RCC 7860 (cell line): ENCODE measurements at regions not wholly inside any gene's neighbourhood (a gene's known extent, or its start where the extent isn't known, plus 50 kb on each side); places are given as distances from the start of the nearest gene placed in this dataset.
"Not testable (repeated sequence)": the region's sequence is repeated elsewhere in the genome, so short reads cannot be mapped to it uniquely, and the experiment has no call there.

Source experiments
- DNase-seq: peaks from one replicate; pipeline ENCODE4 v3.0.0-alpha.2; 2015; ENCODE audit warnings: low spot score
- FAIRE-seq: peaks from 2 replicates; lab custom pipeline; 2012; peaks lifted over from hg19 to GRCh38; lab: Jason Lieb, UNC

DNA sequence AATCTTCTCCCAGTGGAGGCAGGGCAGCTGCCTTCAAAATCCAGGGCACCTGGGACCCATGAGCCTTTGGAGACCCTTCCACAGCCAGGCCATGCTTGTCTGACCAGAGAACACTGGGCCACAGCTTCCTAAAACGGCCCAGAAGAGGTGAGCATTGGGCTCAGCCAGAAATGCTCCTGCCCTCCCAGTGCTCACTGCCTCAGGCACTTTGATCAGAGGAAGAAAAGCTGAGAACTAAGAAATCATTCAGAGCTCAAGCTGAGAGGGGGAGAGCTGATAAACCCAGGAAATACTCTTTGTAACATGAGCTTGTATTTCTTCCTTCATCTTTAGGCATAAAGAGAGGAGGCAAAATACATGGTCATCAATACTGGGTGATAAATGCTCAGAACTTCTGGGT is 365.5 kb upstream of the KLHL29 start:
- no peak for FAIRE-seq

DNA sequence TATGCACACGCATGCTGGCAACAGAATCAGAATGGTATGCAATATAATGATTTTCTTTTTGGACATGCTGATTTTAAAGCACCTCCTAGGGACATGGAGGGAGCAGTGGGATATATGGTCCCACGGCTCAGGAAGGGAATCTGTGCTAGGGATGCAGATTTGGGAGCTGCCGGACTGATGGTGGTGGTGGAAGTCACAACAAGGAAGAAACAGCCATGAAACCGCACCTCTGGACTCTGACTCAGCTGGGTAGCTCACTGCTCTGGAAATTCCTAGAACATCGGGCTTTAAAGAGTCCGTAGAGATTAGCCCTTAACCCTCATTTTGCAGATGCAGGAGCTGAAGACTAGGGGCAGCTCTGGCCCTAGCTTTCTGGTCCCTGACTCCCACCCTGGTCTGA is 364.3 kb upstream of the KLHL29 start:
- DNase-seq, result no peak
- no peak for FAIRE-seq

More for the DNA sequence above, 365.5 kb upstream of the KLHL29 start:
- no peak for DNase-seq

DNA sequence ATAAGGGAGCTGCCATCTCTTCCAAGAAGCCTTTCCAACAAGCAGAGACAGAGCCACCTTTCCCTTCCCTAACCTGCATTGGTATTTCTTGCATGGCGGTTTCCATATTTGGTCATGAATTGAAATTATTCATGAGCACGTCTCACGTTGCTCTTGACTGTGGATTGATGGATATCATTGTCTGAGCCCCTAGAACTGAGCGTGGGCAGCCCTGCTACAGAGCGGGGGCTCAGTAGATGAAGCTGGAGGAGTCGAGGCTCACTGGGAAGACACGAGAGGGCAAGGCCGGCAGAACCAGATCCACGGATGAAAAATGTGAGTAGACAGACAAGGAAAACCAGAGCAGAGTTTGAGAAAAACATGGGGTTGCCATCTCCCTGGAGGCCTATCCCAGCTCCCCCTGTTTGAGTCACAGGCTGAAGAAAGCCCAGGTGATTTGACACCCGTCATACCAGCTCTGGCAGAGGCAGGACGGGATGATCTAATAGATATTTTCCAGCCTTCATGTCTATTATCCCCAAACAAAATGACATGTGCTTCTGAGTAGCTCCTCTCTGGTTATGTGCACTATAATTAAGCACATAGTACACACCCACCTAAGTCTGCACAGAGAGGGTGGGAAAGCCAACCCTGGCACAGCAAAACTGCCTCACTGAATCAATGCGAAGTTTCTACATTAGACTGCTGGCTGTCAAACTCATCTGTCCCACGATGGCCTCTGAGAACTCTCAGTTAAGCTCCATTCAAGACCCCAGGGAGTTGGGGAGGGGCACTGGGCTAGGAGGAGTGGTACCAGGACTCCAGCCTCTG is 363.5 kb upstream of the KLHL29 start:
- DNase-seq (no peak), FAIRE-seq (no peak)

DNA sequence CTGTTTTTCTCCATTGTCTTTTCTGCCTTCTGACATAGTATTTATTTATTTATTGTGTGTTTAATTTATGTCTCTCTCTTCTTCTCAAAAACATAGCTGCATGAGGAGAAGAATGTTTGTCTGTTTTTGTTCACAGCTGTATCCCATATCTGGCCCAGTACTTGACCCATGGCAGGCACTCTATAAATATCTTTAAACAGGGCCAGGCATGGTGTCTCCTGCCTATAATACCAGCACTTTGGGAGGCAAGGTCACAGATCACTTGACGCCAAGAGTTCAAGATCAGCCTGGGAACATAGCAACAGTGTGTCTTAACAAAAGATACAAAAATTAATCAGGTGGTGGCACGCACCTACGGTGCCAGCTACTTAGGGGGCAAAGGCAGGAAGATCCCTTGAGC is 361.3 kb upstream of the KLHL29 start:
- DNase-seq (no peak), FAIRE-seq (no peak)

DNA sequence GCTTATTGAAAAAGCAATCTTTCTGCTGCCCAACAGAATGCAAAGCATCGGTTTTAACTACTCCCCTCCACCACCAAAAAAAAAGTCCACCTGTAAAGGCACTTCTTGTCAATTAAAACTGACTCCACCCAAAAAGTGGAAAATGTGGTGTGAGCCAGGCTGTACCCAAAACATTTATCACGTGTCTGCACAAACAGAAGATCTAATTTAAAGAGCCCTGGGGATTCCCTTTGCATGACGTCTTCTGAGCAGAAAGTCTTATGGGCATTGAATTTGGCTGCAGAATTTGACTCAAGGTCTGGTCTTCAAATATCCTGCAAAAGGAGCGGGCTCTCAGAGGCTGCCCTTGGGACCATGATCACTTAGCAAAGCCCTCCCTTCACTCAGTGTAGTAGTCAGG is 358.3 kb upstream of the KLHL29 start:
- no peak for FAIRE-seq
- DNase-seq, result no peak

DNA sequence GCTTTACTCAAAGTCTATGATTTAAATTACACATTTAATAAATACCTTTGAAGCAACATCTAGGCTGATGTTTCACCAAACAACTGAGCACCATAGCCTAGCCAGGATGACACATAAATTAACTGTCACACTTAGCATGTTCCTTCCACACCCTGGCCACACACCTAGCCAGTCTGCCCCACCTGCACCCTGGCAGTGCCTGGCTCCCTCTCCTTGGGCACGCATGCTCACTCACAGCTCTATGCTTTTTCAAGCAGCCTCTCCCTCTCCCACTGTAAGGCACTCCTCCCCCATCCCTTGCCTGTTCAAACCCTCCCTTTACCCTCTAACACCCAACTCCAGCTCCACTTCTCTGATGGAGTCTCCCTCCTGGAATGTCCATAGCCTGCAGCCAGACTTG is 357.6 kb upstream of the KLHL29 start:
- DNase-seq (no peak), FAIRE-seq (no peak)

DNA sequence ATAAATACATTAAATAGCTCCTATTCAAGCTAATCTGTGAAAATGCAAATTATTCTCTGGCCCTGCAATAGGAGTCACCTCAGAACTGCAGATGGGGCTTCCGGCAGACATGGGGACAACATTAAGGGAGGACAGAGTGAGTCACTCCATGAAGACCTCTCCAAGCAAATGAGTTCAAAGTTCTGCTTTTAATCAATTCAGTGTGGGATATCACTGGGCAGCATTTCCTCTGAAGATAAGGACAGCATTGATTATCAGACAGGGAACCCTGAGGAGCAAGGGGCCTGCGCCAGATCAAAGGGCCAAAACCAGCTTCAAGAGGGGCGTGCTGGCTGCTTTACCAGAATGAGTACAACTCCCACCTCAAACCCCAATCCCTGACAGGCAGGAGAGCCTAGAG is 356.9 kb upstream of the KLHL29 start:
- FAIRE-seq (no peak), DNase-seq (no peak)

DNA sequence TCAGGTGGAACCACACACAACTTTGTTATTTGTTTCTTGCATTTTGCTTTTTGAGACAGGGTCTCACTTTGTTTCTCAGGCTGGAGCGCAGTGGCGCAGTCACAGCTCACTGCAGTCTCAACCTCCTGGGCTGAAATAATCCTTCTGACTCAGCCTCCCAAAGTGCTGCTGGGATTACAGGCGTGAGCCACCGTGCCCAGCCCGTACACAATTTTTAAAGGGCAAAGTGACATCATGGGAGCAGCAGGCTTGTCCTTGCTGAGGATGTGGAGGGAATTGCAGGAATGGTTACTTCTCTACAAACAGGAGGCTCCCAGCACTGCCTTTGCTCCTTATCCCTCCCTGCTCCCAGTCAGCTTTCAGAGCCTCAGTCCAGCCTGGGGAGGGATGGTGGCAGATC is 355.9 kb upstream of the KLHL29 start:
- no peak for FAIRE-seq
- no peak for DNase-seq

DNA sequence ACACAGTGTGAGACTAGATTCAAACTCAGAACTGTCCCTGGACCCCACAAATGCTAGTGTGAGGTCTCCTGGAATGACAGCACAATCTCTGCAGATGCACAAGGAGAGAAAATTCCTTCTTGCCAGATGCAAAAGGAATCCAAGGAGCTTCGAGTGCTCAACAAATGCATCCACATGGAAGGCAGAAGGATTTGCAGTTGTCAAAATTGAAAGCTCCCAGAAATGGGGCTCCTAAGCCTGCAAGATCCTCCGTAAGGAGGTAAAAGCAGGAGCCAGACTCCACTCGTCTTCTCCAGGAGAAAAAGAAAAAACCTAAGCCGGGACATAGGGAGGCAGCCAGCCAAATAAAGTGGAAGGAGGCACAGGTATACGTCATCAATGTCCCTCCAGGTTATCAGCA is 355.0 kb upstream of the KLHL29 start:
- FAIRE-seq (no peak), DNase-seq (no peak)

DNA sequence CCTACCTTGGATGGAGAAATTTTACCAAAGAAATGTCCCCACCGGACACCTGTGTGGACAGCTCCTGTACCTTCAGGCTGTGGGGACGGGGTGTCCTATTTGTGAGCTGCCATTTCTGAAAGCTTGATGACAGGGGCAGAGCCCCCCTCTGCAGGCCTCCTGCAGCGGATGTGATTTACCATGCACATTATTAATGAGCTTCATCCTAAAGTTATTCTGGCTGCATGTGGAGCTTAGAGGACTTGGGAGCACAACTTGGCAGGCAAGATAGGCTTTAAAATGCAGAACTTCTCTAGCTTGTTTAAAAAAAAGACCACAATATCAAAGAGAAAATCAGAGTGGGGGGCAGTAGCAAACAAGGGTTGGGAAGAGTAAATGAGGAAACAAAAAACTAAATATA is 350.0 kb upstream of the KLHL29 start:
- FAIRE-seq (no peak), DNase-seq (no peak)

DNA sequence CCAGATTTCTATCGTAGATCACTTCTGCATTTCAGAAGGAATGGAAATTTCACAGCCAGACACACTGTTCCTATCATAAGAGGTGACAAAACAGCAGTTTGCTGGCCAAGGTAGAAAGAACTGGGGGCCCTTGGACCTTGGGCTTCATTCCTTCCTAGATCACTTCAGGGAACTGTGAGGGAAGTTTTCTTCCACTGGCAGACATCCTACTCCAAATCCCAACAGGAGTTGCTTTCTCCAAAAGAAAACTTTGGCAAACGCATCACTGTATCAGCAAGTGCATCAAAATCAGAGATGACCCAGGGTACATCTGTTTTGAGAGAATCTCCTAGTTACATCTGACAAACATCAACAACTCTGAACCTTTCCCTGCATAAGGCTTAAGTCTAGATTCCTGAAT is 348.4 kb upstream of the KLHL29 start:
- DNase-seq (no peak), FAIRE-seq (no peak)

DNA sequence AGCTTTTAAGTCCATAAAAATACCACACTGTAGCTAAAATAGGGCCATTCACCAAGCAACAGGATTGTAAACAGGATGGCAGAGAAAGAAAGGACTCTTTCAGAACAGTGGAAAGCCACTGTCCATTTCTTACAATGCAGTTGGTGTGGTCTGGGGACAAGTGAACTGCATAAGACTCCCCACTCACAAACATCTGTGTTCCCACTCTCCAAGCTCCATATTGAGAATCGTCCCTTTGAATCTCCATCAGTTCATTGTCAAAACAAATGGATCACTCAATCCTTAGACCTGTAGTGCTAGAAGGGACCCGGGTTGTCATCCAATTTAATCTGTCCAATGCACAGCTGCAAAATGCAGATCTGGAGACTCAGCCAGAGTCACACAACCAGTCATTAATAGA is 347.4 kb upstream of the KLHL29 start:
- no peak for DNase-seq
- no peak for FAIRE-seq

DNA sequence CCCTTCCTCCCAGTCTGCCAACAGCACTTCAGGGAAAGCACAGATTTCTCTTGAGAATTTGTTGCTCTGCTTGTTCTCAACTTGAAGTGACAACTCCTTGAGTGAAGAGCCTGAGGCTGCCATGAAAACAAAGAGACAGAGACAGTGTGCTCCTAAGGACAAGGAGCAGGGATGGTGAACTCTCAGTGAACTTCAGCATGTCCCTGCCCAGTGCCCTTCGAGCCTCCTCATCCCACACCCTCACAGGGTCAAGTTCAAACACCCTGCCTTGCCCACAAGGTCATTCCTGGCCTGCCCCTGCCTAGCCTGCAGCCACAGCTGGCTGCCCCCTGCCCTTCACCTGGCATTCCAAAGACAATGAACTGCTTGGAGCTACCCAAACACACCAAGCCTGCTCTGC is 343.5 kb upstream of the KLHL29 start:
- no peak for FAIRE-seq
- DNase-seq, result no peak

DNA sequence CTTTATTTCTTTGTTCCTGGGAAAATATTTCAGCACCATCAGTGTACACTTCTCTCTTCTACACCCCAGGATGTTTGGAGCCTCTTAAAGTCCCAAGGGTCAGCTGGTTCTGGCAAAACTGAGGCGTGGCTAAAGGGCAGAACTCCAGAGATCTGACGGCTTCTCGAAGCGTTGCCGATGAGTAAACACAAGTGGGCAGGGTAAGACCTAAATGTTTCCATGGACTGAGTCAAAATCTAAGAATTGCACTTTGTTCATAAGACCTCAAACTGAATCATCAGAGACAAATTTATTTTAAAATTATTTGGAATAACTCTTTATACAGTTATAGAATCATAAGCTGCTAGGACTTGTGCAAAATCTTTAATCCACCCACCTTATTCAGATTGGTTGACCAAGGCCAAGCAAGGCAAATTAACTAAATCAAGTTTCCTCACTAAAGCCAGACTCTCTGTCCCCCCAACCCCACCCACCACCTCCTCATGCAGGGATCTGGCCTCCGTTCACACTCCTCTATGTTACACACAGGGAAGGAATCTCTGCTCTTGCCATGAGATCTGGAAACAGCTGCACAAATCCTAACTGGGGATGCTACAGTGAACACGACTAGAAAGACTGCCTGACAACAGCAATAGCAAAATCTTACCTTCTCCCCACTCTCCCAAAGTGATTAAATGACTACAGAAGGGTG is 342.6 kb upstream of the KLHL29 start:
- FAIRE-seq (no peak), DNase-seq (no peak)

DNA sequence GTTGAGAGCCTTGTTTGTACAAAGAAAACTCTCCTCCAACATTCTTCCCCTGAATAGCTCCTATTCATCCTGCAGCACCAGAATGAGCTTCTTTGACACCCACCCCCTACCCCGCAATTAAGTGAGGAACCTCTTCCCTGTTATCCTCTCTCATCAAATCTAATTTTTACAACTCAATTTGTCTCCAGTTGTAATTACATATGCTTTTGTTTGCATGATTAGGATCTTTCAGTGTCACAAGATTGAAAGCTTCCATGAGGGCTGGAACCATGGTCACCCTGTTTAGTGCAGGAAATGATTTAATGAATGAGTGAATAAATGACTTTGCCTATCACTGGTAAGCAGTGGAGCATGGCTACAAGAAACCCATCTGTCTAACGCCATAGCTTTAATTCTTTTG is 334.6 kb upstream of the KLHL29 start:
- no peak for FAIRE-seq
- DNase-seq, result no peak

DNA sequence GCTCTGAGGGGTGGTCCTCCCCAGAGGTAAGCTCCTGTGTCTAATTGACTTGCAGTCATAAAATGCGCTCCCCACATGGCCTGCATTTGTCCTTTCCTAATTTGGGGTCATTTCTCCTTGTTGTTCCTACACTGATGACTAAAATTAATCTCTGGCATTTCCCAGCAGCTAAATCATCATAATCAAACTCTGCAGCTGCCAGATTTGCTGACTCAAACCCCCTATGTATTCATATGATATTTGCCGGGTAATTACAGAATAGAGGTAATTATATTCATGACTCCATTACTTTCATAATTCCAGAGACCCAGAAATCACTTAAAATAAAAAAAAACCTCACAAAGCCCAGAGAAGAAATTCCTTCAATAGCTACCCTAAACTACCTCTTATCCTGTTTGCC is 331.4 kb upstream of the KLHL29 start:
- DNase-seq, result no peak
- FAIRE-seq, result no peak

DNA sequence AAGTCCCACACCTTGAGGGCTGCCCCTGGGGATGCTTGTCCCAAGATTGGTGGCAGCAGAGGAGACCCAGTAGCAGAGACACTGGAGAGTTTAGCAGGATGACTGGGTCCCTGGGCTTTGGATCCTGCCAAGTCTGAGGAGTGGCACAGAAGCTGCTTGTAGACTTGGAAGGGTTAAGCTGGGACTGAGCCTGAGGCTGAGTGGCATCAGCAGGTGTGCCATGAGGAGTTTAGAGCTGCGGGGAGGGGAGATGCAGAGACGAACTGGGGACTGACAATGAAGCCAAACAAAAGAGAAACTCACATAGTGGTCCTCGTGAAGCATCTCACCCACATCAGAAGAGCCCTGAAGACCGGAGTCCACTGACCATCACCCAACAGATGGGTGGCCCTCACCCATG is 329.7 kb upstream of the KLHL29 start:
- no peak for DNase-seq
- no peak for FAIRE-seq

DNA sequence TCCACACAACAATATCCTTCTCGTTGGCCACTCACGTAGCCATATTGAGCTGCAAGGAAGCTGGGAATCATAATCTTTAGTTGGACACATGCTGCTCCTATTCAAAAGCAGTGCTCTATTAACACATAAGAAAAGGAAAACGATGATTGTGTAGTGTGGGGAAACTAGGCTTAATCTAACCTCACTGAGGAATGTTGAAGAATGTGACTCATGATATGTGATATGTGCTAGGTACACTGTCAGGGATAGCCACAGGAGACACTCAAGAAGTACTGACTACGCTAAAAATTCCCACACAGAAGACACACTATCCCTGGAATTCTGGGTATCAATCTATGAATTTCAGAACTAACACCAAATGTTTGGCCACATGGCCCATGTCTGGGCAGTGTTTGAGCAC is 328.1 kb upstream of the KLHL29 start:
- not testable (repeated sequence) for FAIRE-seq
- DNase-seq, result peak; percentile 11

DNA sequence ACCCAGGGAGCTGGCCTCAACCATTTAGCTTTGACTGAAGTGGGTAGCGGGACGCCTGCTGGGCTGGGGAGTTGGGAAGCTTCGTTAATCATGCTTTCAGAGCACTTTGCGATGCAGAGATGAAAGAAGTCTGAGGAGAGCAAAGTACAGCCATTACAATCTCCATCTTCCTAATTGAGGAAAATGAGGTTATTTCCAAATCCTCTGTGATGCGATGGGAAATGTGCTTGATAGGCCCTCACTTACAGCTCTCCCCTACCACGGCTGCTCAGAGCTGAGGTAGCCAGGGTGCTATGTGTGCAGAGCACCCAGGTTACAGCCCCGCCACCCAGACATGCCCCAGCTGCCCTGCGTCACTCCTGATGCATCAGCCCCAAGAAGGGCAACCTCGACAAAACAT is 326.5 kb upstream of the KLHL29 start:
- DNase-seq (no peak), FAIRE-seq (no peak)

DNA sequence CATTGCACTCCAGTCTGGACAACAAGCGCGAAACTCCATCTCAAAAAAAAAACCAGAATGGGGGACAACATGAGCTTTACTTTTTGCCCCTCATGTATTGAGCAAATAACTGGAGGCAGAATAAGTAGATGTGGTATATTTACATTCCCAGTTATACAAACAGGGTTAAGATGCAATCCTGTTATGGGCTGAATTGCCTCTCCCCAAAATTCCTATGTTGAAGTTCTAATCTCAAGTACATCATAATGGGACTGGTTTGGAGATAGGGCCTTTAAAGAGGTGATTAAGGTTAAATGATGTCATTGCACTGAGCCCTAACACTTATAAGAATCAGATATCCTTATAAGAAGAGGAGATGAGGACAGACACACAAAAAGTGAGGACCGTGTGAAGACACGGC is 319.8 kb upstream of the KLHL29 start:
- FAIRE-seq (no peak), DNase-seq (no peak)

DNA sequence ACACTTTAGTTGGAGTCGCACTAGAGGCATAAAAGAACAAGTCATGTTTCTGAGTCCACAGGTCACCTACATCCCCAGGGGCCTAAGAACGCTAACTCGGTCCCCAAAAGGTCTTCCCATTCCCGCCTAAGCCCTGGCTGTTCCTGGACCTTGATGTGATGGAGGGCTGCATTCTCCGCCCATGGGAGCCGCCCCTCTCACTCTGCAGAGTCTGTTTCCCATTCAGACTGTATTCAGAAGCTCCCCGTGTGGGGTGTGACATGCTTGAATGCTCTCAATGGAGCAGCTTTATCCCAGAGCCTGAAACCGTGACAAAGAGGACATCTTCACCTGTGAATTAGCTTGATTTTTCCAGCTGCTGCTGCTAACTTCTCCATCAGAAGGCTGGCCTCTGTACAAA is 319.0 kb upstream of the KLHL29 start:
- DNase-seq (no peak), FAIRE-seq (no peak)

DNA sequence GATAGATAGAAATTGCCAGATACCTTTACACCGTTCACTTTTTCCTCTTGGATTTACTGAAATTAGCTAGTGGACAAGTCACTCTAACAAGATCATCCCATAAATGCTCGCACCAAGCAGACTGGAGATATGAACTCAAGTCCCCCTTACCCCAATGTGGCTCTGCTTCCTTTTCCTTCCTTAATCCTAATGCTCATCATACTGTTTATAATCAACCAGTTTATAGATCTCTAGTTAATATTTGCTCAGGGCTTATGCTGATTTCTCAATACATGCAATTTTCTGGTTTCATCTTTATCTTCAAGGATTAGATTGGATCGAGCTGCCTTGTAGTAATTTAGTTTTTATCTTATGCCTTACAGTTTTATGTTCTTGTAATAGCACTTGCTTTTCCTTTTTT is 318.3 kb upstream of the KLHL29 start:
- FAIRE-seq, result no peak
- no peak for DNase-seq

DNA sequence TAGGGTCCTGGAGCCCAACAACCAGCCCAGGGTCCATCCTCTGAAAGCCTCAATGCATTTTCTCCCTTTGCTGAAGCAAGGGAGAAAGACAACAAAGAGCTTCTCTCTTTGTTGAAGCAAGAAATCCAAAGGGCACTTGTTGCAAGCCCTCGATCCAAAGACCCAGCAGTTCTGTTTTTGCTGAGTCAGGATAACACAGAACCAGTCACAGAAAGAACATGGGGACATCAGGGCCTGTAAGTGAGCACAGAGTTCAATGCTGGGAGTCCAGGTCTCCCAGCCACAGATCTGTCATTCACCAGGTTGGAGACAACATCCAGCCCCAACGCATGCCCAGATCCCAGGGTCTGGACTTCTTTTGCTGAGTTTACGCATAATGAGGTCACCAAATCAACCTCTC is 315.8 kb upstream of the KLHL29 start:
- FAIRE-seq, result no peak
- DNase-seq, result no peak
